ENCODE measurements at regions not wholly inside any gene's neighbourhood (a gene's known extent, or its start where the extent isn't known, plus 50 kb on each side); places are given as distances from the start of the nearest gene placed in this dataset.

- DNase-seq = no peak
Observed at GRCh38 chr1:218164111-218164929, 120.8 kb upstream of the RRP15 start.

GRCh38 chr1:218164930-218165700 is 120.0 kb upstream of the RRP15 start:
- no peak for DNase-seq

GRCh38 chr1:218165701-218166114 is 119.4 kb upstream of the RRP15 start:
- no peak for DNase-seq

- DNase-seq = no peak
Observed at GRCh38 chr1:218166268-218166945, 118.7 kb upstream of the RRP15 start.

- DNase-seq = no peak
Observed at GRCh38 chr1:218171302-218171893, 113.7 kb upstream of the RRP15 start.

- DNase-seq = no peak
Observed at GRCh38 chr1:218182455-218182854, 102.6 kb upstream of the RRP15 start.

- DNase-seq = no peak
Observed at GRCh38 chr1:218200979-218201378, 84.1 kb upstream of the RRP15 start.

- no peak for DNase-seq
Observed at GRCh38 chr1:218201601-218202000, 83.5 kb upstream of the RRP15 start.

- DNase-seq = no peak
Observed at GRCh38 chr1:218205721-218206120, 79.4 kb upstream of the RRP15 start.

GRCh38 chr1:218207194-218207593 is 77.9 kb upstream of the RRP15 start:
- DNase-seq = no peak

GRCh38 chr1:218209351-218209861 is 75.7 kb upstream of the RRP15 start:
- no peak for DNase-seq

GRCh38 chr1:218211241-218211640 is 73.9 kb upstream of the RRP15 start:
- no peak for DNase-seq

- DNase-seq = no peak
Observed at GRCh38 chr1:218217040-218217439, 68.1 kb upstream of the RRP15 start.

- DNase-seq = no peak
Observed at GRCh38 chr1:218219460-218219859, 65.6 kb upstream of the RRP15 start.

GRCh38 chr1:218224101-218224500 is 61.0 kb upstream of the RRP15 start:
- no peak for DNase-seq

- DNase-seq = no peak
Observed at GRCh38 chr1:218226005-218226404, 59.1 kb upstream of the RRP15 start.

Data from NCI-H1436 treated with DMSO at 0.1 percent for 48 hours (cell line).